HCT116 (cell line): ENCODE measurements at regions not wholly inside any gene's neighbourhood (a gene's known extent, or its start where the extent isn't known, plus 50 kb on each side); places are given as distances from the start of the nearest gene placed in this dataset.

Experiments
- ATAC-seq: fragments of 200-7000 bp; cut with Tn5 transposase; 2 replicates; pipeline ENCODE4 v1.9.1; 2020; ENCODE audit warnings: mild to moderate bottlenecking, moderate library complexity
- BruUV-seq: library from RNA; stranded (reverse); fragments of 400-500 nt; replicated peaks from 2 replicates; lab custom pipeline; 2021; lab: Mats Ljungman, UMichigan
- CTCF ChIA-PET: fragments of 300-600 bp; sonication (Branson Sonifier 250); formaldehyde crosslinking; loops from one replicate; lab custom pipeline; 2021; ENCODE audit warnings: antibody characterized with exemption; lab: Charles Lee
- POLR2A ChIA-PET: fragments of 300-600, 350-600 bp; sonication (Branson Sonifier 250); formaldehyde crosslinking; loops from one replicate; lab custom pipeline; 2021; ENCODE audit warnings: antibody characterized with exemption; lab: Charles Lee
- RAD21 ChIA-PET, 2 experiments: fragments of 300-600 bp; sonication (Branson Sonifier 250); formaldehyde crosslinking; loops; one replicate each; lab custom pipeline; 2023; ENCODE audit warnings: low total read pairs in 2 of 2; ENCODE audit not compliant: uncharacterized antibody in 2 of 2, unreplicated experiment in 2 of 2, low non-redundant PET in 1 of 2; lab: Charles Lee
- DNase-seq: peaks from one replicate; pipeline ENCODE4 v3.0.0-alpha.2; 2010; ENCODE audit warnings: low read depth, low spot score
- H2AFZ ChIP-seq: fragments of 200-600 bp; shearing (Covaris generic), sonication (generic); 2 replicates; pipeline ENCODE4 v1.6.1; 2017; ENCODE audit warnings: low read depth, mixed run types, mixed read lengths, antibody characterized with exemption, low read length; ENCODE audit not compliant: poor library complexity, severe bottlenecking
- H3K27ac ChIP-seq: 2 replicates; pipeline ENCODE4 v1.5.1; 2012; ENCODE audit warnings: low read depth, low read length
- H3K27me3 ChIP-seq: fragments of 200-600 bp; sonication (generic); 2 replicates; pipeline ENCODE4 v1.6.1; 2016; ENCODE audit warnings: mixed run types, low read length, mixed read lengths; ENCODE audit not compliant: insufficient read depth
- H3K36me3 ChIP-seq, 2 experiments: fragments of 200-500 bp in 1 of 2; fragments of 200-600 bp in 1 of 2; sonication (Bioruptor generic) in 1 of 2; sonication (generic) in 1 of 2; 2 replicates each; pipeline versions ENCODE4 v1.5.1 to v1.6.1; 2014 to 2016; ENCODE audit warnings: low read length in 2 of 2, inconsistent platforms in 1 of 2, mixed read lengths in 1 of 2, mixed run types in 1 of 2; ENCODE audit not compliant: insufficient read depth in 2 of 2, control insufficient read depth in 1 of 2
- H3K4me1 ChIP-seq, 2 experiments: fragments of 200-600 bp in 1 of 2; sonication (generic) in 1 of 2; 2 replicates each; pipeline versions ENCODE4 v1.5.1 to v1.6.1; 2012 to 2017; ENCODE audit warnings: low read length in 2 of 2, inconsistent platforms in 1 of 2, mild to moderate bottlenecking in 1 of 2, mixed read lengths in 1 of 2, mixed run types in 1 of 2, moderate library complexity in 1 of 2; ENCODE audit not compliant: insufficient read depth in 2 of 2, control insufficient read depth in 1 of 2
- H3K4me2 ChIP-seq: fragments of 200-600 bp; sonication (generic); 2 replicates; pipeline ENCODE4 v1.6.1; 2017; ENCODE audit warnings: mixed run types, low read length, mixed read lengths
- H3K4me3 ChIP-seq, 2 experiments: fragments of 200-600 bp in 1 of 2; sonication (generic) in 1 of 2; replicated peaks in 1 of 2; 2 replicates each; pipeline ENCODE4 v1.5.1; 2011 to 2016; ENCODE audit warnings: low read length in 2 of 2, control low read depth in 1 of 2, low read depth in 1 of 2, mild to moderate bottlenecking in 1 of 2, mixed read lengths in 1 of 2, mixed run types in 1 of 2
- H3K79me2 ChIP-seq: fragments of 200-600 bp; sonication (generic); 2 replicates; pipeline ENCODE4 v1.6.1; 2017; ENCODE audit warnings: mild to moderate bottlenecking, mixed run types, low read length, moderate library complexity, mixed read lengths; ENCODE audit not compliant: insufficient read depth
- H3K9ac ChIP-seq: fragments of 200-600 bp; sonication (generic); 2 replicates; pipeline ENCODE4 v1.6.1; 2016; ENCODE audit warnings: low read length, mixed read lengths
- H3K9me2 ChIP-seq: fragments of 200-600 bp; sonication (generic), shearing (Covaris generic); 2 replicates; pipeline ENCODE4 v1.6.1; 2017; ENCODE audit warnings: mixed run types, mild to moderate bottlenecking, moderate library complexity; ENCODE audit not compliant: insufficient read depth
- H3K9me3 ChIP-seq, 2 experiments: fragments of 200-500 bp in 1 of 2; fragments of 200-600 bp in 1 of 2; sonication (Bioruptor generic) in 1 of 2; sonication (generic) in 1 of 2; 2 replicates each; pipeline ENCODE4 v1.6.1; 2014 to 2017; ENCODE audit warnings: low read length in 2 of 2, mixed read lengths in 2 of 2, inconsistent platforms in 1 of 2, low read depth in 1 of 2, mild to moderate bottlenecking in 1 of 2, mixed run types in 1 of 2, moderate library complexity in 1 of 2; ENCODE audit not compliant: control insufficient read depth in 1 of 2, insufficient read depth in 1 of 2
- H4K20me1 ChIP-seq: fragments of 200-600 bp; sonication (generic), shearing (Covaris generic); 2 replicates; pipeline ENCODE4 v1.6.1; 2017; ENCODE audit warnings: mixed run types, mild to moderate bottlenecking, moderate library complexity; ENCODE audit not compliant: insufficient read depth
- ATF3 ChIP-seq: IDR thresholded peaks from 2 replicates; pipeline ENCODE4 v1.6.1; 2012
- CBX3 ChIP-seq: IDR thresholded peaks from 2 replicates; pipeline ENCODE4 v1.6.1; 2012; ENCODE audit warnings: low read depth
- CEBPB ChIP-seq: IDR thresholded peaks from 2 replicates; pipeline ENCODE4 v1.6.1; 2012; ENCODE audit warnings: low read depth
- CTCF ChIP-seq, 3 experiments: fragments of 200-600 bp in 1 of 3; sonication (generic) in 1 of 3; IDR thresholded peaks in 2 of 3; conservative IDR thresholded peaks in 1 of 3; 2 replicates each; pipeline ENCODE4 v1.5.1; 2012 to 2017; ENCODE audit warnings: low read depth in 2 of 3, low read length in 2 of 3, antibody characterized with exemption in 1 of 3, borderline replicate concordance in 1 of 3, control low read depth in 1 of 3, mild to moderate bottlenecking in 1 of 3, mixed read lengths in 1 of 3, mixed run types in 1 of 3, moderate library complexity in 1 of 3; ENCODE audit not compliant: insufficient read depth in 1 of 3
- EGR1 ChIP-seq: IDR thresholded peaks from 2 replicates; pipeline ENCODE4 v1.6.1; 2012; ENCODE audit warnings: low read depth
- ELF1 ChIP-seq: IDR thresholded peaks from 2 replicates; pipeline ENCODE4 v1.6.1; 2012; ENCODE audit warnings: low read depth, borderline replicate concordance
- EZH2 ChIP-seq: fragments of 200-600 bp; sonication (generic); IDR thresholded peaks from 2 replicates; pipeline ENCODE4 v1.6.1; 2017; ENCODE audit warnings: antibody characterized with exemption, mixed run types
- FOSL1 ChIP-seq: IDR thresholded peaks from 2 replicates; pipeline ENCODE4 v1.6.1; 2012; ENCODE audit warnings: low read depth
- JUND ChIP-seq: IDR thresholded peaks from 2 replicates; pipeline ENCODE4 v1.6.1; 2012
- POLR2A ChIP-seq: IDR thresholded peaks from 2 replicates; pipeline ENCODE4 v1.7.0; 2011; ENCODE audit warnings: borderline replicate concordance; ENCODE audit not compliant: insufficient read depth, insufficient read length; ENCODE audit errors: extremely low read depth
- RAD21 ChIP-seq: IDR thresholded peaks from 2 replicates; pipeline ENCODE4 v1.6.1; 2012; ENCODE audit warnings: low read depth, mild to moderate bottlenecking
- REST ChIP-seq: IDR thresholded peaks from 2 replicates; pipeline ENCODE4 v1.6.1; 2012; ENCODE audit warnings: low read depth
- SIN3A ChIP-seq: IDR thresholded peaks from 2 replicates; pipeline ENCODE4 v1.6.1; 2012; ENCODE audit warnings: low read depth
- SP1 ChIP-seq: IDR thresholded peaks from 2 replicates; pipeline ENCODE4 v1.6.1; 2012; ENCODE audit warnings: low read depth
- TCF7L2 ChIP-seq: IDR thresholded peaks from 2 replicates; pipeline ENCODE4 v1.7.0; 2011; ENCODE audit warnings: borderline replicate concordance, inconsistent platforms; ENCODE audit not compliant: insufficient read depth, insufficient read length; ENCODE audit errors: extremely low read depth
- YY1 ChIP-seq: IDR thresholded peaks from 2 replicates; pipeline ENCODE4 v1.6.1; 2011; ENCODE audit warnings: low read length, low read depth, moderate library complexity, mild to moderate bottlenecking; ENCODE audit not compliant: insufficient replicate concordance; ENCODE audit errors: extremely low read depth
- ZFX ChIP-seq: fragments of 450-650 bp; IDR thresholded peaks from 2 replicates; pipeline ENCODE4 v1.6.1; 2017
- intact Hi-C: fragments of 100-400 bp; cut with micrococcal nuclease; formaldehyde crosslinking; loops from 2 replicates; pipeline ENCODE4 v1.10.0; 2022

GRCh38 chr10:65314253-65314652, 1611.6 kb upstream of the LRRTM3 start:
- no peak for DNase-seq
- H3K36me3 ChIP-seq = no peaks in the 10 kb centered on the region
- no peak overlapping the region for H3K4me3 ChIP-seq
- H3K9ac ChIP-seq = no peak overlapping the region
- no peak overlapping the region for H2AFZ ChIP-seq
- ATAC-seq = no peak
- H3K4me2 ChIP-seq = no peak overlapping the region
- no peaks in the 10 kb centered on the region; the same call in 1 of the 2 replicates for H3K9me2 ChIP-seq
- no peaks in the 10 kb centered on the region for H3K4me1 ChIP-seq
- POLR2A ChIA-PET = no interaction called here
- H3K27ac ChIP-seq = no peak overlapping the region
- H3K79me2 ChIP-seq = no peaks in the 10 kb centered on the region
- RAD21 ChIA-PET = no interaction called here
- BruUV-seq = no TSS peak
- H4K20me1 ChIP-seq = no peaks in the 10 kb centered on the region
- H3K9me3 ChIP-seq = no peaks in the 10 kb centered on the region
- CTCF ChIA-PET = no interaction called here
- H3K27me3 ChIP-seq = no peaks in the 10 kb centered on the region
- TF ChIP-seq JUND (no peak), CBX3 (no peak), ZFX (no peak), FOSL1 (no peak), ATF3 (no peak), RAD21 (no peak), SP1 (no peak)
- intact Hi-C loops = no loop called here

- Histone ChIP-seq H3K9me3 (no peaks in the 10 kb centered on the region), H4K20me1 (no peaks in the 10 kb centered on the region), H3K4me1 (no peaks in the 10 kb centered on the region), H3K79me2 (no peaks in the 10 kb centered on the region), H3K4me3 (no peak overlapping the region), H3K36me3 (no peaks in the 10 kb centered on the region), H3K27ac (no peak overlapping the region), H3K27me3 (no peaks in the 10 kb centered on the region), H2AFZ (no peak overlapping the region), H3K4me2 (no peak overlapping the region), H3K9me2 (no peaks in the 10 kb centered on the region), H3K9ac (no peak overlapping the region)
- ChIA-PET RAD21 (no interaction called here), CTCF (no interaction called here), POLR2A (no interaction called here)
- DNase-seq (no peak), ATAC-seq (no peak)
- intact Hi-C loops = no loop called here
- no TSS peak for BruUV-seq
- TF ChIP-seq ELF1 = no peak
- TF ChIP-seq CEBPB = no peak
- TF ChIP-seq CBX3 = no peak
- no peak for TF ChIP-seq TCF7L2
- no peak for TF ChIP-seq POLR2A
- no peak for TF ChIP-seq RAD21
- no peak for TF ChIP-seq SP1
- TF ChIP-seq EZH2 = no peak
- no peak for TF ChIP-seq CTCF (IDR thresholded peaks at IDR 0.05 in 2 of 3, conservative IDR thresholded peaks at IDR 0.05 in 1 of 3; ENCODE audit: borderline replicate concordance in 1 of 3, insufficient read depth in 1 of 3, low read depth in 2 of 3, low read length in 2 of 3)
- TF ChIP-seq REST = no peak
- no peak for TF ChIP-seq YY1
- no peak for TF ChIP-seq SIN3A
- no peak for TF ChIP-seq EGR1
Observed at GRCh38 chr10:65319493-65319892, 1606.3 kb upstream of the LRRTM3 start.
